SK-N-SH (cell line): ENCODE measurements at regions not wholly inside any gene's neighbourhood (a gene's known extent, or its start where the extent isn't known, plus 50 kb on each side); places are given as distances from the start of the nearest gene placed in this dataset.
A peak's percentile ranks its signal among the peaks of the same experiment; 100 is the strongest.

ENCODE experiments used
- CTCF ChIA-PET: fragments of 300-600, 350-600 bp; formaldehyde crosslinking; extraction: SDS; loops from one replicate; lab custom pipeline; 2021; lab: Yijun Ruan, JAX
- POLR2A ChIA-PET: fragments of 350-600 bp; sonication (Branson Sonifier 250); formaldehyde crosslinking; extraction: SDS; loops from one replicate; lab custom pipeline; 2020; ENCODE audit warnings: antibody characterized with exemption, inconsistent platforms; lab: Yijun Ruan, JAX
- DNase-seq: peaks from one replicate; pipeline ENCODE4 v3.0.0; 2012
- H2AFZ ChIP-seq: fragments of 200-600 bp; sonication (generic); 2 replicates; pipeline ENCODE4 v1.8.1; 2016; ENCODE audit warnings: antibody characterized with exemption, mild to moderate bottlenecking, low read depth
- H3F3A ChIP-seq: fragments of 200-600 bp; sonication (generic); replicated peaks from 2 replicates; pipeline ENCODE3; 2016; ENCODE audit warnings: antibody characterized with exemption, mild to moderate bottlenecking; ENCODE audit not compliant: insufficient read depth
- H3K27ac ChIP-seq, 2 experiments: fragments of 200-500 bp in 1 of 2; fragments of 200-600 bp in 1 of 2; sonication (Bioruptor generic) in 1 of 2; sonication (generic), shearing (Covaris generic) in 1 of 2; 2 replicates each; pipeline versions ENCODE4 v1.5.1 to v1.6.1; 2014 to 2016; ENCODE audit warnings: low read depth in 2 of 2, inconsistent platforms in 1 of 2, low read length in 1 of 2, mild to moderate bottlenecking in 1 of 2, mixed read lengths in 1 of 2
- H3K27me3 ChIP-seq: fragments of 200-600 bp; sonication (generic), shearing (Covaris generic); 2 replicates; pipeline ENCODE4 v1.6.1; 2016; ENCODE audit warnings: mixed run types; ENCODE audit not compliant: insufficient read depth
- H3K36me3 ChIP-seq, 2 experiments: fragments of 200-500 bp in 1 of 2; fragments of 200-600 bp in 1 of 2; sonication (Bioruptor generic) in 1 of 2; sonication (generic) in 1 of 2; replicated peaks in 1 of 2; 2 replicates each; pipeline versions ENCODE3 to v1.5.1; 2014 to 2016; ENCODE audit warnings: low read length in 1 of 2, mild to moderate bottlenecking in 1 of 2; ENCODE audit not compliant: insufficient read depth in 2 of 2, control insufficient read depth in 1 of 2
- H3K4me1 ChIP-seq, 2 experiments: fragments of 200-500 bp in 1 of 2; fragments of 200-600 bp in 1 of 2; sonication (Bioruptor generic) in 1 of 2; sonication (generic), shearing (Covaris generic) in 1 of 2; 2 replicates each; pipeline versions ENCODE4 v1.5.1 to v1.6.1; 2014 to 2016; ENCODE audit warnings: low read depth in 1 of 2, low read length in 1 of 2, mixed run types in 1 of 2; ENCODE audit not compliant: insufficient read depth in 2 of 2, control insufficient read depth in 1 of 2
- H3K4me2 ChIP-seq: fragments of 200-600 bp; sonication (generic), shearing (Covaris generic); 2 replicates; pipeline ENCODE4 v1.6.1; 2017; ENCODE audit warnings: mixed run types
- H3K4me3 ChIP-seq, 2 experiments: fragments of 200-500 bp in 1 of 2; fragments of 200-600 bp in 1 of 2; sonication (Bioruptor generic) in 1 of 2; sonication (generic), shearing (Covaris generic) in 1 of 2; 2 replicates each; pipeline versions ENCODE4 v1.5.1 to v1.8.1; 2014 to 2016; ENCODE audit warnings: low read depth in 2 of 2, inconsistent platforms in 1 of 2, low read length in 1 of 2, mild to moderate bottlenecking in 1 of 2, mixed read lengths in 1 of 2, moderate library complexity in 1 of 2
- H3K79me2 ChIP-seq: fragments of 200-600 bp; sonication (generic); 2 replicates; pipeline ENCODE4 v1.8.1; 2017; ENCODE audit warnings: mild to moderate bottlenecking; ENCODE audit not compliant: insufficient read depth
- H3K9ac ChIP-seq: fragments of 200-600 bp; sonication (generic); 2 replicates; pipeline ENCODE4 v1.6.1; 2017; ENCODE audit warnings: mixed run types
- H3K9me2 ChIP-seq: fragments of 200-600 bp; sonication (generic); 2 replicates; pipeline ENCODE4 v1.6.1; 2017; ENCODE audit warnings: mixed run types
- H3K9me3 ChIP-seq: fragments of 200-600 bp; sonication (generic); 2 replicates; pipeline ENCODE4 v1.6.1; 2017; ENCODE audit warnings: mixed run types, mild to moderate bottlenecking, moderate library complexity
- H4K20me1 ChIP-seq: fragments of 200-600 bp; sonication (generic); 2 replicates; pipeline ENCODE4 v1.6.1; 2017; ENCODE audit warnings: mild to moderate bottlenecking, mixed run types; ENCODE audit not compliant: insufficient read depth
- EZH2phosphoT487 ChIP-seq: fragments of 200-600 bp; sonication (generic); IDR thresholded peaks from 2 replicates; pipeline ENCODE4 v1.6.1; 2017; ENCODE audit warnings: low read depth, mixed run types, mild to moderate bottlenecking, antibody characterized with exemption, moderate library complexity, borderline replicate concordance
- GATA2 ChIP-seq: sonication (generic); formaldehyde crosslinking; IDR thresholded peaks from 2 replicates; pipeline ENCODE4 v1.5.0; 2020; ENCODE audit warnings: mild to moderate bottlenecking, missing genetic modification reagents
- MAX ChIP-seq: IDR thresholded peaks from 2 replicates; pipeline ENCODE4 v1.4.0; 2012; ENCODE audit warnings: low read depth
- MEF2A ChIP-seq: IDR thresholded peaks from 2 replicates; pipeline ENCODE4 v1.4.0; 2012; ENCODE audit warnings: low read depth, borderline replicate concordance
- NFIC ChIP-seq: IDR thresholded peaks from 2 replicates; pipeline ENCODE4 v1.4.0; 2012; ENCODE audit warnings: borderline replicate concordance
- NRF1 ChIP-seq: IDR thresholded peaks from 2 replicates; pipeline ENCODE4 v1.6.1; 2012; ENCODE audit warnings: low read depth, mild to moderate bottlenecking, low read length
- PBX3 ChIP-seq: IDR thresholded peaks from 2 replicates; pipeline ENCODE4; 2012
- RAD21 ChIP-seq: IDR thresholded peaks from 2 replicates; pipeline ENCODE4 v1.6.1; 2012; ENCODE audit warnings: mild to moderate bottlenecking, low read length
- RXRA ChIP-seq: IDR thresholded peaks from 2 replicates; pipeline ENCODE4 v1.4.0; 2012; ENCODE audit warnings: low read depth, mild to moderate bottlenecking, borderline replicate concordance
- SIN3A ChIP-seq: IDR thresholded peaks from 2 replicates; pipeline ENCODE4 v1.6.1; 2012; ENCODE audit warnings: low read depth, mild to moderate bottlenecking, low read length, moderate library complexity, borderline replicate concordance
- SMC3 ChIP-seq: IDR thresholded peaks from 2 replicates; pipeline ENCODE4 v1.6.1; 2012; ENCODE audit warnings: low read depth, low read length, improper control_type of control experiment
- TAF1 ChIP-seq: IDR thresholded peaks from 2 replicates; pipeline ENCODE4 v1.6.1; 2012; ENCODE audit warnings: low read depth, mild to moderate bottlenecking, low read length, moderate library complexity, borderline replicate concordance
- YY1 ChIP-seq: IDR thresholded peaks from 2 replicates; pipeline ENCODE4 v1.4.0; 2012; ENCODE audit warnings: low read depth, mild to moderate bottlenecking
- ZBTB33 ChIP-seq: IDR thresholded peaks from 2 replicates; pipeline ENCODE4 v1.4.0; 2012; ENCODE audit warnings: low read depth, borderline replicate concordance
- WGBS: methylation state at CpG from one replicate; pipeline ENCODE4 v1.1.6; 2017; ENCODE audit warnings: low lambda C conversion rate; 5-methylcytosine and 5-hydroxymethylcytosine counted together
- TF ChIP-seq, protein P1 (sequence below): fragments of 150-350 bp; IDR thresholded peaks from 2 replicates; pipeline ENCODE4 v1.6.1; 2017; ENCODE audit warnings: antibody characterized with exemption, low read length, low read depth, borderline replicate concordance

- WGBS: 70% methylated on average over 3 of the region's 3 CpGs
- Histone ChIP-seq H3K9me2 (no peaks in the 10 kb centered on the region), H3K27ac (no peak overlapping the region), H3K9me3 (no peaks in the 10 kb centered on the region), H3K36me3 (no peaks in the 10 kb centered on the region), H3K9ac (no peak overlapping the region), H3F3A (peaks cover 6% of the 10 kb centered on the region), H3K27me3 (no peaks in the 10 kb centered on the region), H4K20me1 (no peaks in the 10 kb centered on the region), H3K4me3 (no peak overlapping the region), H3K4me2 (no peak overlapping the region), H2AFZ (no peak overlapping the region), H3K4me1 (no peaks in the 10 kb centered on the region; a peak in 1 of 4 replicates), H3K79me2 (no peaks in the 10 kb centered on the region)
- no peak for TF ChIP-seq SMC3
- TF ChIP-seq TAF1: no peak
- TF ChIP-seq MEF2A: no peak
- TF ChIP-seq NFIC: no peak
- no peak for TF ChIP-seq NRF1
- no peak for TF ChIP-seq RXRA
- TF ChIP-seq EZH2phosphoT487: no peak
- TF ChIP-seq ZBTB33: no peak
- no peak for TF ChIP-seq MAX
- TF ChIP-seq, protein P1, sequence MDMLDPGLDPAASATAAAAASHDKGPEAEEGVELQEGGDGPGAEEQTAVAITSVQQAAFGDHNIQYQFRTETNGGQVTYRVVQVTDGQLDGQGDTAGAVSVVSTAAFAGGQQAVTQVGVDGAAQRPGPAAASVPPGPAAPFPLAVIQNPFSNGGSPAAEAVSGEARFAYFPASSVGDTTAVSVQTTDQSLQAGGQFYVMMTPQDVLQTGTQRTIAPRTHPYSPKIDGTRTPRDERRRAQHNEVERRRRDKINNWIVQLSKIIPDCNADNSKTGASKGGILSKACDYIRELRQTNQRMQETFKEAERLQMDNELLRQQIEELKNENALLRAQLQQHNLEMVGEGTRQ: no peak
- TF ChIP-seq RAD21: no peak
- CTCF ChIA-PET: interaction anchor here (1.0 kb wide), 1 partner anchor 10 kb away, joined by 3 read pairs; no protein-coding TSS in a partner anchor
- POLR2A ChIA-PET: no interaction called here
- no peak for DNase-seq
These were observed 364.6 kb upstream of the LYPLAL1 start for GRCh38 chr1:218809061-218809460.

- WGBS: 84% methylated on average over 1 of the region's 1 CpG
- Histone ChIP-seq H3K4me1 (no peaks in the 10 kb centered on the region; a peak in 1 of 4 replicates), H3K27ac (no peak overlapping the region), H3K9me3 (no peaks in the 10 kb centered on the region), H4K20me1 (no peaks in the 10 kb centered on the region), H3K79me2 (no peaks in the 10 kb centered on the region), H3K27me3 (no peaks in the 10 kb centered on the region), H3K4me3 (no peak overlapping the region), H3F3A (peaks cover under 1% of the 10 kb centered on the region), H3K9me2 (no peaks in the 10 kb centered on the region), H3K9ac (no peak overlapping the region), H3K4me2 (no peak overlapping the region), H3K36me3 (no peaks in the 10 kb centered on the region), H2AFZ (no peak overlapping the region)
- no peak for DNase-seq
- POLR2A ChIA-PET: no interaction called here
- TF ChIP-seq GATA2 (CRISPR knock-in tag) (no peak), SIN3A (no peak), YY1 (no peak), PBX3 (peak; percentile 38; the same call in 1 of the 2 replicates), MEF2A (no peak), NFIC (no peak), RXRA (no peak)
- TF ChIP-seq, protein P1: no peak
- CTCF ChIA-PET: interaction anchor here (1.0 kb wide), 1 partner anchor 10 kb away, joined by 3 read pairs; no protein-coding TSS in a partner anchor
These were observed 364.1 kb upstream of the LYPLAL1 start for GRCh38 chr1:218809625-218810024.
